H9 (cell line): ENCODE measurements at regions not wholly inside any gene's neighbourhood (a gene's known extent, or its start where the extent isn't known, plus 50 kb on each side); places are given as distances from the start of the nearest gene placed in this dataset.

Experiments used
- DNase-seq: peaks from one replicate; pipeline ENCODE4 v3.0.0-alpha.2; 2017
- H2AFZ ChIP-seq: one replicate; pipeline ENCODE4 v1.6.1; 2013; ENCODE audit warnings: mild to moderate bottlenecking, low read length, control low read depth, moderate library complexity
- H2AK5ac ChIP-seq: 2 replicates; pipeline ENCODE4 v1.6.1; 2013; ENCODE audit warnings: low read length, control low read depth, mixed read lengths; ENCODE audit not compliant: insufficient read length
- H2BK120ac ChIP-seq: one replicate; pipeline ENCODE4 v1.6.1; 2013; ENCODE audit warnings: low read depth, mild to moderate bottlenecking, low read length, control low read depth, inconsistent platforms; ENCODE audit not compliant: poor library complexity, severe bottlenecking
- H2BK12ac ChIP-seq: 2 replicates; pipeline ENCODE4 v1.6.1; 2013; ENCODE audit warnings: low read length, control low read depth, mixed read lengths, low read depth; ENCODE audit not compliant: insufficient read length
- H2BK15ac ChIP-seq: 2 replicates; pipeline ENCODE4 v1.6.1; 2013; ENCODE audit warnings: low read depth, low read length, control low read depth
- H2BK20ac ChIP-seq: one replicate; pipeline ENCODE4 v1.6.1; 2013; ENCODE audit warnings: low read depth, mild to moderate bottlenecking, low read length, control low read depth, inconsistent platforms; ENCODE audit not compliant: poor library complexity, severe bottlenecking
- H2BK5ac ChIP-seq: 2 replicates; pipeline ENCODE4 v1.6.1; 2013; ENCODE audit warnings: low read length, control low read depth, mixed read lengths; ENCODE audit not compliant: insufficient read length
- H3K14ac ChIP-seq: 2 replicates; pipeline ENCODE4 v1.6.1; 2013; ENCODE audit warnings: low read length, control low read depth; ENCODE audit not compliant: insufficient read depth
- H3K18ac ChIP-seq: 2 replicates; pipeline ENCODE4 v1.6.1; 2013; ENCODE audit warnings: low read depth, mild to moderate bottlenecking, mixed read lengths, low read length, control low read depth; ENCODE audit not compliant: insufficient read length
- H3K23ac ChIP-seq: 2 replicates; pipeline ENCODE4 v1.6.1; 2013; ENCODE audit warnings: low read length, control low read depth, mixed read lengths, low read depth; ENCODE audit not compliant: insufficient read length
- H3K23me2 ChIP-seq: 2 replicates; pipeline ENCODE4 v1.6.1; 2013; ENCODE audit warnings: low read depth, mild to moderate bottlenecking, mixed read lengths, low read length, control low read depth; ENCODE audit not compliant: insufficient read length, poor library complexity, severe bottlenecking
- H3K27ac ChIP-seq: 2 replicates; pipeline ENCODE4 v1.5.1; 2013; ENCODE audit warnings: low read length, control low read depth, mixed read lengths, low read depth; ENCODE audit not compliant: insufficient read length
- H3K27me3 ChIP-seq: 2 replicates; pipeline ENCODE4 v1.6.1; 2013; ENCODE audit warnings: low read length, control low read depth, inconsistent platforms; ENCODE audit not compliant: insufficient read depth
- H3K4ac ChIP-seq: 2 replicates; pipeline ENCODE4 v1.6.1; 2013; ENCODE audit warnings: low read depth, mild to moderate bottlenecking, control low read depth, inconsistent platforms, low read length, moderate library complexity
- H3K4me1 ChIP-seq: 2 replicates; pipeline ENCODE4 v1.6.1; 2013; ENCODE audit warnings: low read length, control low read depth, inconsistent platforms; ENCODE audit not compliant: insufficient read depth
- H3K4me2 ChIP-seq: 2 replicates; pipeline ENCODE4 v1.6.1; 2013; ENCODE audit warnings: low read length, control low read depth, mixed read lengths; ENCODE audit not compliant: insufficient read length, insufficient read depth
- H3K56ac ChIP-seq: 2 replicates; pipeline ENCODE4 v1.6.1; 2013; ENCODE audit warnings: low read depth, mild to moderate bottlenecking, mixed read lengths, low read length, control low read depth; ENCODE audit not compliant: insufficient read length
- H3K79me1 ChIP-seq: 2 replicates; pipeline ENCODE4 v1.6.1; 2013; ENCODE audit warnings: low read depth, mild to moderate bottlenecking, moderate library complexity, low read length, control low read depth, inconsistent platforms; ENCODE audit not compliant: insufficient read depth, poor library complexity, severe bottlenecking
- H3K79me2 ChIP-seq: 2 replicates; pipeline ENCODE4 v1.6.1; 2013; ENCODE audit warnings: low read length, control low read depth, inconsistent platforms; ENCODE audit not compliant: insufficient read depth
- H3K9ac ChIP-seq: 2 replicates; pipeline ENCODE4 v1.6.1; 2013; ENCODE audit warnings: low read length, control low read depth, mixed read lengths; ENCODE audit not compliant: insufficient read length; ENCODE audit errors: extremely low read depth
- H3K9me3 ChIP-seq: one replicate; pipeline ENCODE4 v1.6.1; 2013; ENCODE audit warnings: low read depth, low read length, inconsistent platforms; ENCODE audit not compliant: control insufficient read depth
- H3T11ph ChIP-seq: one replicate; pipeline ENCODE4 v1.6.1; 2013; ENCODE audit warnings: mild to moderate bottlenecking, low read length, control low read depth, inconsistent platforms
- H4K20me1 ChIP-seq: one replicate; pipeline ENCODE4 v1.6.1; 2013; ENCODE audit not compliant: control insufficient read depth, insufficient read length, insufficient read depth
- H4K5ac ChIP-seq: 2 replicates; pipeline ENCODE4 v1.6.1; 2013; ENCODE audit warnings: low read depth, mild to moderate bottlenecking, mixed read lengths, low read length, control low read depth; ENCODE audit not compliant: insufficient read length
- H4K8ac ChIP-seq: replicated peaks from 2 replicates; pipeline ENCODE4 v1.6.1; 2013; ENCODE audit warnings: low read length, control low read depth, mixed read lengths, low read depth; ENCODE audit not compliant: insufficient read length
- H4K91ac ChIP-seq: 2 replicates; pipeline ENCODE4 v1.6.1; 2013; ENCODE audit warnings: low read depth, mild to moderate bottlenecking, moderate library complexity, mixed read lengths, low read length, control low read depth; ENCODE audit not compliant: insufficient read length
- H3K27ac Mint-ChIP-seq, 3 experiments: 2 replicates in 2 of 3; 3 replicates in 1 of 3; pipeline ENCODE4 v1.8.0; 2020 to 2021; ENCODE audit warnings: mixed read lengths in 3 of 3, mild to moderate bottlenecking in 1 of 3, moderate library complexity in 1 of 3
- H3K27me3 Mint-ChIP-seq: 2 replicates; pipeline ENCODE4 v1.8.0; 2021; ENCODE audit warnings: low read depth, mild to moderate bottlenecking, moderate library complexity, mixed read lengths
- H3K36me3 Mint-ChIP-seq, 3 experiments: 2 replicates in 2 of 3; 3 replicates in 1 of 3; pipeline ENCODE4 v1.8.0; 2020 to 2021; ENCODE audit warnings: low read depth in 3 of 3, mixed read lengths in 3 of 3; ENCODE audit not compliant: insufficient read depth in 1 of 3
- H3K4me1 Mint-ChIP-seq, 2 experiments: 2 replicates each; pipeline ENCODE4 v1.8.0; 2020; ENCODE audit warnings: mixed read lengths in 2 of 2
- H3K4me3 Mint-ChIP-seq, 2 experiments: 2 replicates in 1 of 2; 3 replicates in 1 of 2; pipeline ENCODE4 v1.8.0; 2020 to 2021; ENCODE audit warnings: mild to moderate bottlenecking in 2 of 2, mixed read lengths in 2 of 2, moderate library complexity in 1 of 2
- H3K9me3 Mint-ChIP-seq, 2 experiments: 2 replicates in 1 of 2; 3 replicates in 1 of 2; pipeline ENCODE4 v1.8.0; 2020; ENCODE audit warnings: mild to moderate bottlenecking in 2 of 2, mixed read lengths in 2 of 2, moderate library complexity in 1 of 2
- WGBS: extraction: QIAGEN DNeasy Blood & Tissue Kit; methylation state at CpG from one replicate; pipeline ENCODE4 v1.1.7; 2013; ENCODE audit warnings: missing lambda C conversion rate, low lambda C conversion rate, mixed read lengths; ENCODE audit not compliant: insufficient read length; ENCODE audit errors: extremely low coverage; 5-methylcytosine and 5-hydroxymethylcytosine counted together
- TF ChIP-seq, protein P1 (sequence below): fragments of 200-600 bp; sonication (generic); conservative IDR thresholded peaks from 3 replicates; pipeline ENCODE4 v1.8.0; 2021; ENCODE audit warnings: antibody characterized with exemption, mild to moderate bottlenecking

DNA sequence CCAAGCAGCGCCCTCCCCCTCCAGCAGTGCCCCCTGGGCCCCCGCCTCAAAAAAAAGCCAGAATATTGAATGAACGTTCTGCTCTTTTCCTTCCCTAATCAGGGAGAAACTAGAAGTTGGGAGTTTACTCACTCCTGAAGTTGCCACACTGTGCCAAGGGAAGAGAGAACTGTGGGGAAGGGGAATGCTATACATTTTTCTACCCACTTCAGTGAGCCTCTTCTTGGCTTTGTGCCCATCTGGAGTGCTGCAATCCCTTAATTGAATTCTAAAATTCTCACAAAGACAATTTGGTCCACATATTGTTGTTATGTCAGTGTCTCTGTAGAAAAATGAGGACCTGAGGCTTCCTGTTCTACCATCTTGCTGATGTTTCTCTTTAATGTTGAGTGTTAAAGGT is 443.7 kb downstream of the DIRAS2 start:
- Histone ChIP-seq H2BK5ac (no peak overlapping the region), H2BK20ac (no peak overlapping the region), H3K14ac (no peak overlapping the region), H3K56ac (no peak overlapping the region), H3K27ac (no peak overlapping the region), H3K9me3 (no peaks in the 10 kb centered on the region), H3K18ac (no peak overlapping the region), H3K23ac (no peak overlapping the region), H3K23me2 (no peaks in the 10 kb centered on the region), H2AK5ac (no peak overlapping the region), H3K79me2 (no peaks in the 10 kb centered on the region), H2BK15ac (no peak overlapping the region), H3K4me2 (no peak overlapping the region), H4K8ac (no peak overlapping the region), H2BK12ac (no peak overlapping the region), H3K4ac (no peak overlapping the region), H3K79me1 (no peaks in the 10 kb centered on the region), H4K91ac (no peak overlapping the region), H3K9ac (no peak overlapping the region), H4K20me1 (no peaks in the 10 kb centered on the region), H3T11ph (no peak overlapping the region), H2AFZ (no peak overlapping the region), H3K4me1 (no peaks in the 10 kb centered on the region), H2BK120ac (no peak overlapping the region), H4K5ac (no peak overlapping the region), H3K27me3 (no peaks in the 10 kb centered on the region)
- Mint-ChIP-seq H3K4me1 (no peaks in the 10 kb centered on the region), H3K9me3 (peaks cover 13 to 17% of the 10 kb centered on the region in 2 experiments), H3K27ac (no peak overlapping the region), H3K27me3 (peaks cover 6% of the 10 kb centered on the region), H3K36me3 (peaks cover 0 to 4% (median 0%) of the 10 kb centered on the region in 3 experiments; a peak in 3 of 7 replicates), H3K4me3 (no peak overlapping the region)
- TF ChIP-seq, protein P1, sequence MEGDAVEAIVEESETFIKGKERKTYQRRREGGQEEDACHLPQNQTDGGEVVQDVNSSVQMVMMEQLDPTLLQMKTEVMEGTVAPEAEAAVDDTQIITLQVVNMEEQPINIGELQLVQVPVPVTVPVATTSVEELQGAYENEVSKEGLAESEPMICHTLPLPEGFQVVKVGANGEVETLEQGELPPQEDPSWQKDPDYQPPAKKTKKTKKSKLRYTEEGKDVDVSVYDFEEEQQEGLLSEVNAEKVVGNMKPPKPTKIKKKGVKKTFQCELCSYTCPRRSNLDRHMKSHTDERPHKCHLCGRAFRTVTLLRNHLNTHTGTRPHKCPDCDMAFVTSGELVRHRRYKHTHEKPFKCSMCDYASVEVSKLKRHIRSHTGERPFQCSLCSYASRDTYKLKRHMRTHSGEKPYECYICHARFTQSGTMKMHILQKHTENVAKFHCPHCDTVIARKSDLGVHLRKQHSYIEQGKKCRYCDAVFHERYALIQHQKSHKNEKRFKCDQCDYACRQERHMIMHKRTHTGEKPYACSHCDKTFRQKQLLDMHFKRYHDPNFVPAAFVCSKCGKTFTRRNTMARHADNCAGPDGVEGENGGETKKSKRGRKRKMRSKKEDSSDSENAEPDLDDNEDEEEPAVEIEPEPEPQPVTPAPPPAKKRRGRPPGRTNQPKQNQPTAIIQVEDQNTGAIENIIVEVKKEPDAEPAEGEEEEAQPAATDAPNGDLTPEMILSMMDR, result no peak
- no peak for DNase-seq
- WGBS, result no CpG with 5 or more reads among the region's 3 CpGs
